H1 (cell line): ENCODE measurements at regions not wholly inside any gene's neighbourhood (a gene's known extent, or its start where the extent isn't known, plus 50 kb on each side); places are given as distances from the start of the nearest gene placed in this dataset.

ENCODE experiments used
- CTCF ChIA-PET: fragments of 300-600 bp; sonication (Branson Sonifier 250); formaldehyde crosslinking; loops from one replicate; lab custom pipeline; 2021; ENCODE audit not compliant: partially characterized antibody; lab: Charles Lee
- POLR2A ChIA-PET: fragments of 300-600 bp; sonication (Branson Sonifier 250); formaldehyde crosslinking; loops from one replicate; lab custom pipeline; 2021; ENCODE audit warnings: inconsistent platforms; ENCODE audit not compliant: partially characterized antibody; lab: Charles Lee
- DNase-seq, 2 experiments: peaks; one replicate each; pipeline versions ENCODE4 v3.0.0 to v3.0.0-alpha.2; 2010 to 2022; ENCODE audit warnings: low spot score in 2 of 2, low read depth in 1 of 2, mixed read lengths in 1 of 2
- FAIRE-seq: peaks from 2 replicates; lab custom pipeline; 2011; peaks lifted over from hg19 to GRCh38; lab: Jason Lieb, UNC
- H2AFZ ChIP-seq: 2 replicates; pipeline ENCODE4 v1.8.1; 2012; ENCODE audit warnings: low read length, inconsistent platforms
- H2AK5ac ChIP-seq: 2 replicates; pipeline ENCODE4 v1.6.1; 2013; ENCODE audit warnings: low read depth, low read length
- H2BK120ac ChIP-seq: replicated peaks from 2 replicates; pipeline ENCODE3; 2013; ENCODE audit warnings: low read depth, low read length, inconsistent platforms
- H2BK12ac ChIP-seq: 2 replicates; pipeline ENCODE4 v1.6.1; 2013; ENCODE audit warnings: low read depth, low read length
- H2BK15ac ChIP-seq: 2 replicates; pipeline ENCODE4 v1.6.1; 2013; ENCODE audit warnings: low read length
- H2BK20ac ChIP-seq: 2 replicates; pipeline ENCODE4 v1.6.1; 2013; ENCODE audit warnings: low read length
- H2BK5ac ChIP-seq: 2 replicates; pipeline ENCODE4 v1.6.1; 2013; ENCODE audit warnings: low read depth, low read length
- H3K14ac ChIP-seq: 2 replicates; pipeline ENCODE4 v1.6.1; 2013; ENCODE audit warnings: inconsistent platforms; ENCODE audit not compliant: insufficient read length
- H3K18ac ChIP-seq: 2 replicates; pipeline ENCODE4 v1.6.1; 2013; ENCODE audit warnings: low read length; ENCODE audit errors: extremely low read depth
- H3K23ac ChIP-seq: 2 replicates; pipeline ENCODE4 v1.6.1; 2013; ENCODE audit warnings: inconsistent platforms; ENCODE audit not compliant: insufficient read length
- H3K23me2 ChIP-seq: 2 replicates; pipeline ENCODE4 v1.6.1; 2013; ENCODE audit warnings: low read depth, low read length
- H3K27ac ChIP-seq: 2 replicates; pipeline ENCODE4 v1.6.1; 2011; ENCODE audit warnings: low read depth, low read length, inconsistent platforms
- H3K27me3 ChIP-seq, 4 experiments: replicated peaks in 1 of 4; 1 replicate in 1 of 4; 2 replicates in 3 of 4; pipeline versions ENCODE4 v1.6.1 to v1.8.1; 2011 to 2013; ENCODE audit warnings: low read length in 3 of 4, mild to moderate bottlenecking in 3 of 4, inconsistent platforms in 2 of 4, mixed read lengths in 2 of 4, moderate library complexity in 1 of 4; ENCODE audit not compliant: control insufficient read depth in 3 of 4, insufficient read depth in 3 of 4; ENCODE audit errors: extremely low read depth in 1 of 4
- H3K36me3 ChIP-seq, 4 experiments: 2 replicates each; pipeline versions ENCODE4 v1.6.1 to v1.8.1; 2011 to 2013; ENCODE audit warnings: mild to moderate bottlenecking in 4 of 4, low read length in 3 of 4, moderate library complexity in 2 of 4, control low read depth in 1 of 4, inconsistent platforms in 1 of 4; ENCODE audit not compliant: insufficient read depth in 4 of 4, control insufficient read depth in 2 of 4
- H3K4ac ChIP-seq: replicated peaks from 2 replicates; pipeline ENCODE3; 2013; ENCODE audit warnings: low read length, low read depth, mixed read lengths, inconsistent platforms; ENCODE audit not compliant: insufficient read length
- H3K4me1 ChIP-seq, 4 experiments: replicated peaks in 1 of 4; 1 replicate in 1 of 4; 2 replicates in 3 of 4; pipeline versions ENCODE4 v1.6.1 to v1.8.1; 2011 to 2013; ENCODE audit warnings: low read length in 3 of 4, inconsistent platforms in 2 of 4, mixed read lengths in 1 of 4; ENCODE audit not compliant: insufficient read depth in 4 of 4, control insufficient read depth in 3 of 4
- H3K4me2 ChIP-seq, 2 experiments: 2 replicates each; pipeline versions ENCODE4 v1.6.1 to v1.8.1; 2011 to 2013; ENCODE audit warnings: low read depth in 2 of 2, low read length in 2 of 2, control low read depth in 1 of 2, inconsistent platforms in 1 of 2, mild to moderate bottlenecking in 1 of 2; ENCODE audit not compliant: insufficient read depth in 1 of 2
- H3K4me3 ChIP-seq, 4 experiments: fragments of 200-600, 300-600 bp in 1 of 4; sonication (generic), shearing (Covaris generic), sonication (Bioruptor Twin) in 1 of 4; 2 replicates each; pipeline versions ENCODE4 v1.5.1 to v1.8.1; 2011 to 2016; ENCODE audit warnings: low read length in 4 of 4, low read depth in 3 of 4, control low read depth in 2 of 4, inconsistent platforms in 2 of 4, mild to moderate bottlenecking in 2 of 4, mixed read lengths in 1 of 4, moderate library complexity in 1 of 4; ENCODE audit not compliant: insufficient read depth in 2 of 4; ENCODE audit errors: extremely low read depth in 1 of 4
- H3K56ac ChIP-seq: replicated peaks from 2 replicates; pipeline ENCODE3; 2013; ENCODE audit warnings: low read depth, mild to moderate bottlenecking, mixed read lengths, low read length, inconsistent platforms; ENCODE audit not compliant: insufficient read length
- H3K79me1 ChIP-seq: 2 replicates; pipeline ENCODE4 v1.6.1; 2013; ENCODE audit warnings: low read depth, low read length, control low read depth
- H3K79me2 ChIP-seq, 2 experiments: 2 replicates each; pipeline versions ENCODE4 v1.6.1 to v1.8.1; 2012 to 2013; ENCODE audit warnings: low read length in 2 of 2, mild to moderate bottlenecking in 2 of 2, inconsistent platforms in 1 of 2; ENCODE audit not compliant: insufficient read depth in 2 of 2, control insufficient read depth in 1 of 2
- H3K9ac ChIP-seq, 4 experiments: replicated peaks in 1 of 4; 1 replicate in 1 of 4; 2 replicates in 3 of 4; pipeline versions ENCODE4 v1.6.1 to v1.8.1; 2011 to 2013; ENCODE audit warnings: low read depth in 3 of 4, low read length in 3 of 4, control low read depth in 2 of 4, mild to moderate bottlenecking in 2 of 4, moderate library complexity in 2 of 4, inconsistent platforms in 1 of 4; ENCODE audit errors: extremely low read depth in 1 of 4
- H3K9me3 ChIP-seq, 2 experiments: 2 replicates each; pipeline versions ENCODE4 v1.6.1 to v1.8.1; 2012 to 2013; ENCODE audit warnings: mild to moderate bottlenecking in 2 of 2, moderate library complexity in 2 of 2, control low read depth in 1 of 2, inconsistent platforms in 1 of 2, low read depth in 1 of 2, low read length in 1 of 2, mixed read lengths in 1 of 2; ENCODE audit not compliant: insufficient read depth in 2 of 2
- H4K20me1 ChIP-seq, 2 experiments: replicated peaks in 1 of 2; 2 replicates each; pipeline versions ENCODE3 to v1.8.1; 2011 to 2013; ENCODE audit warnings: inconsistent platforms in 2 of 2, low read length in 2 of 2, mild to moderate bottlenecking in 1 of 2; ENCODE audit not compliant: insufficient read depth in 2 of 2, control insufficient read depth in 1 of 2
- H4K5ac ChIP-seq: 2 replicates; pipeline ENCODE4 v1.6.1; 2013; ENCODE audit warnings: low read length, low read depth, mixed read lengths, inconsistent platforms; ENCODE audit not compliant: insufficient read length
- H4K8ac ChIP-seq: 2 replicates; pipeline ENCODE4 v1.8.0; 2013; ENCODE audit warnings: mild to moderate bottlenecking, moderate library complexity, low read length, inconsistent platforms; ENCODE audit not compliant: insufficient read depth; ENCODE audit errors: extremely low read depth
- H4K91ac ChIP-seq: replicated peaks from 2 replicates; pipeline ENCODE3; 2013; ENCODE audit warnings: low read length, mixed read lengths, inconsistent platforms; ENCODE audit not compliant: insufficient read length
- BRCA1 ChIP-seq: IDR thresholded peaks from 2 replicates; pipeline ENCODE4 v1.6.1; 2012; ENCODE audit warnings: low read depth, low read length, improper control_type of control experiment
- WGBS, 2 experiments: shearing (Covaris generic) in 1 of 2; methylation state at CpG; one replicate each; pipeline versions ENCODE4 v1.1.6 to v1.1.7; 2013 to 2015; ENCODE audit warnings: low lambda C conversion rate in 2 of 2, mixed read lengths in 2 of 2, inconsistent platforms in 1 of 2, low coverage in 1 of 2, missing lambda C conversion rate in 1 of 2; ENCODE audit not compliant: insufficient replicate concordance in 2 of 2, insufficient coverage in 1 of 2, insufficient read length in 1 of 2; ENCODE audit errors: extremely low coverage in 1 of 2, missing lambda C conversion rate in 1 of 2; 5-methylcytosine and 5-hydroxymethylcytosine counted together

DNA sequence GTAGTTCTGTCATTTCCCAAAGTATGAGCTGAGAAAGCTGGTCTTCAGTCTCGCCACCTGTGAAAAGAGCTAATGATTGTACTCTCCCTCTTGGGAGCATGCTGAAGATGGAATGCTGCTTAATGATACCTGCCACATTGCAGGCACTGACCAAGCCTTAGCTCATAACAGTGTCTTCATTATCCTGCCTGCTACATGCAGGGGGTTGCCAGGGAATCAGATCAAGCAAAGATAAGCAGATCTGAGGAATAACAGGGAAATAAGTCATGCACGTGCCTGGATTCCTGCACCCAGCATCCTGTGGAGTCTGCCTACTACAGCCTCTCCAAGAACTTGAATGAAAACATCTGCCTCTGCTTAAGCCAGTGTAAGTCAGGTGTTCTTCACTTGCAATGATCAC is 667.3 kb downstream of the NPHP4 start:
- Histone ChIP-seq H3K14ac (no peak overlapping the region), H3K27me3 (no peaks in the 10 kb centered on the region), H4K20me1 (no peaks in the 10 kb centered on the region), H2BK12ac (no peak overlapping the region), H2BK20ac (no peak overlapping the region), H3K79me2 (no peaks in the 10 kb centered on the region), H3K27ac (no peak overlapping the region), H2AFZ (no peak overlapping the region), H2BK15ac (no peak overlapping the region), H3K9ac (no peak overlapping the region), H3K18ac (no peak overlapping the region), H3K79me1 (no peaks in the 10 kb centered on the region), H3K9me3 (peaks cover 21 to 23% of the 10 kb centered on the region in 2 experiments), H3K4me3 (no peak overlapping the region), H3K56ac (no peak overlapping the region), H3K4me1 (no peaks in the 10 kb centered on the region), H4K91ac (no peak overlapping the region), H2BK120ac (no peak overlapping the region), H3K23me2 (no peaks in the 10 kb centered on the region), H3K36me3 (no peaks in the 10 kb centered on the region), H4K5ac (no peak overlapping the region), H3K23ac (no peak overlapping the region), H2AK5ac (no peak overlapping the region), H3K4ac (no peak overlapping the region), H4K8ac (no peak overlapping the region), H2BK5ac (no peak overlapping the region), H3K4me2 (no peak overlapping the region)
- DNase-seq (no peak), FAIRE-seq (no peak)
- WGBS, 2 experiments = 92% methylated on average over 2 of the region's 2 CpGs; no CpG with 5 or more reads in 1 of the 2 experiments
- no peak for TF ChIP-seq BRCA1
- ChIA-PET CTCF (interaction anchor here (1.1 kb wide), 1 partner anchor 9 kb away, joined by 4 read pairs; no protein-coding TSS in a partner anchor), POLR2A (no interaction called here)
